ENCODE measurements at regions not wholly inside any gene's neighbourhood (a gene's known extent, or its start where the extent isn't known, plus 50 kb on each side); places are given as distances from the start of the nearest gene placed in this dataset.
"Not testable (repeated sequence)": the region's sequence is repeated elsewhere in the genome, so short reads cannot be mapped to it uniquely, and the experiment has no call there.

- Histone ChIP-seq H3K27ac (no peak overlapping the region), H3K4me1 (no peaks in the 10 kb centered on the region), H3K9me3 (no peaks in the 10 kb centered on the region), H3K36me3 (no peaks in the 10 kb centered on the region), H3K27me3 (no peaks in the 10 kb centered on the region), H3K4me3 (no peak overlapping the region)
- no peak for TF ChIP-seq CTCF (IDR thresholded peaks at IDR 0.05)
- no peak for TF ChIP-seq POLR2A (IDR thresholded peaks at IDR 0.05)
- intact Hi-C loops (cut with DNase I; ENCODE audit: low total_unique reads), result no loop called here
- no peak for DNase-seq
Measured at GRCh38 chr14:48261436-48261835, 586.0 kb upstream of the MDGA2 start.

- DNase-seq; H3K4me3 ChIP-seq; H3K27ac ChIP-seq; H3K4me1 ChIP-seq; H3K27me3 ChIP-seq; H3K9me3 ChIP-seq; H3K36me3 ChIP-seq; intact Hi-C loops (cut with DNase I; ENCODE audit: low total_unique reads): not testable (repeated sequence)
Measured at GRCh38 chr14:48260394-48261295, 585.2 kb upstream of the MDGA2 start.

GRCh38 chr14:48259876-48260275 lies 584.5 kb upstream of the MDGA2 start:
- H3K36me3 ChIP-seq; H3K4me3 ChIP-seq; intact Hi-C loops (cut with DNase I; ENCODE audit: low total_unique reads); DNase-seq; H3K27ac ChIP-seq; H3K9me3 ChIP-seq; H3K27me3 ChIP-seq; H3K4me1 ChIP-seq: not testable (repeated sequence)

- DNase-seq; H3K9me3 ChIP-seq; intact Hi-C loops (cut with DNase I; ENCODE audit: low total_unique reads); H3K4me3 ChIP-seq; H3K27me3 ChIP-seq; H3K36me3 ChIP-seq; H3K27ac ChIP-seq; H3K4me1 ChIP-seq: not testable (repeated sequence)
Measured at GRCh38 chr14:48259232-48259631, 583.8 kb upstream of the MDGA2 start.

- H3K36me3 ChIP-seq; H3K4me3 ChIP-seq; H3K27ac ChIP-seq; DNase-seq; H3K9me3 ChIP-seq; H3K27me3 ChIP-seq; intact Hi-C loops (cut with DNase I; ENCODE audit: low total_unique reads); H3K4me1 ChIP-seq: not testable (repeated sequence)
Measured at GRCh38 chr14:48258703-48259102, 583.3 kb upstream of the MDGA2 start.

GRCh38 chr14:48253020-48253419 lies 577.6 kb upstream of the MDGA2 start:
- no peak for TF ChIP-seq POLR2A (IDR thresholded peaks at IDR 0.05)
- Histone ChIP-seq H3K27ac (no peak overlapping the region), H3K27me3 (no peaks in the 10 kb centered on the region), H3K4me1 (no peaks in the 10 kb centered on the region), H3K9me3 (no peaks in the 10 kb centered on the region), H3K4me3 (no peak overlapping the region), H3K36me3 (no peaks in the 10 kb centered on the region)
- intact Hi-C loops (cut with DNase I; ENCODE audit: low total_unique reads), result no loop called here
- DNase-seq, result no peak

- Histone ChIP-seq H3K36me3 (no peaks in the 10 kb centered on the region), H3K9me3 (no peaks in the 10 kb centered on the region), H3K4me1 (no peaks in the 10 kb centered on the region), H3K27me3 (no peaks in the 10 kb centered on the region), H3K27ac (no peak overlapping the region), H3K4me3 (no peak overlapping the region)
- TF ChIP-seq POLR2A (IDR thresholded peaks at IDR 0.05), result no peak
- TF ChIP-seq CTCF (IDR thresholded peaks at IDR 0.05), result no peak
- intact Hi-C loops (cut with DNase I; ENCODE audit: low total_unique reads), result no loop called here
- no peak for DNase-seq
Measured at GRCh38 chr14:48251290-48251689, 575.9 kb upstream of the MDGA2 start.

GRCh38 chr14:48250575-48250974 lies 575.2 kb upstream of the MDGA2 start:
- H3K9me3 ChIP-seq, result no peaks in the 10 kb centered on the region
- H3K27ac ChIP-seq, result no peak overlapping the region
- no peak overlapping the region for H3K4me3 ChIP-seq
- no peak for TF ChIP-seq POLR2A (IDR thresholded peaks at IDR 0.05)
- no peak for TF ChIP-seq CTCF (IDR thresholded peaks at IDR 0.05)
- H3K4me1 ChIP-seq, result no peaks in the 10 kb centered on the region
- intact Hi-C loops (cut with DNase I; ENCODE audit: low total_unique reads), result no loop called here
- DNase-seq, result no peak
- H3K27me3 ChIP-seq, result no peaks in the 10 kb centered on the region
- H3K36me3 ChIP-seq, result no peaks in the 10 kb centered on the region

All from uterus (tissue), 3 donors.